ENCODE measurements at regions not wholly inside any gene's neighbourhood (a gene's known extent, or its start where the extent isn't known, plus 50 kb on each side); places are given as distances from the start of the nearest gene placed in this dataset.

DNA sequence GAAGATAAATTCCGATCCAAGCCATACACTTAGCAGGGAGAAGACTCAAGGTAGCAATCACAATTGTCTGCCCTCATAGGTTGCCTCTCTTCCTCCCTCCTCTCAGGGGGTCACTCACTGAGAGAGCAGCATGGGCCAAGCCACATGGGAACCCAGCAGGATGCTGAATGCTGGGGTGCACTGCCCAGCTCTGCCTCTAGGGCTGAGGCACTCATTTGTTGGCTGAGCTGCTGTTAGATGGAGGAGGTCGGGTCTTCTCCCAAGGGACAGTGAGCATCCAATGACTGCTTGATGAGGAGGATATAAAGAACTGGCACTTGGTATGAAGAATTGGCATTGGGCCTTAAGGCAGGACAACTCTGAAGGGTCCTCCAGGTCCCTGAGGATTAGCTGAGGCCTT lies 418.8 kb downstream of the SIPA1L2 start:
- TF ChIP-seq EGR1 (IDR thresholded peaks at IDR 0.05) (no peak), RAD21 (IDR thresholded peaks at IDR 0.05; ENCODE audit: low read depth) (no peak; the same call in 1 of the 2 replicates)

DNA sequence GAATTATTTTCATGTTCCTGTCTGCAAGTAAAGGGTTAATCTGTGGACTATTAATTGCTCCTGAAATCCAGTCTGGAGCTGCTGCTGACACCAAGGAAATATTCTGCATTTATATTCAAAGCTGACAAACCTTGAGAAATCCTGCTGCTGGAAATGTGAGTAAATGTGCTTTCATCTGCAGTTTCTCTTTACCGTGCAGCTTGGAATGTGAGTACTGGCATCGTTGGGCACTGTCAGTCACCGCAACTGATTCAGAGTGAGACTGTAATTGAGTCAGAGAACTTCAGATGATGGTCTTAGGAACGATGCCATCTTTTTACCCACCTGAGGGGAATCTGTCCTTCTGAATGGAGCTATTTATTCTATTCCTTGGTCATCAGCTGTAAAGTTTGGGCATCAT lies 420.6 kb downstream of the SIPA1L2 start:
- TF ChIP-seq, protein P1, sequence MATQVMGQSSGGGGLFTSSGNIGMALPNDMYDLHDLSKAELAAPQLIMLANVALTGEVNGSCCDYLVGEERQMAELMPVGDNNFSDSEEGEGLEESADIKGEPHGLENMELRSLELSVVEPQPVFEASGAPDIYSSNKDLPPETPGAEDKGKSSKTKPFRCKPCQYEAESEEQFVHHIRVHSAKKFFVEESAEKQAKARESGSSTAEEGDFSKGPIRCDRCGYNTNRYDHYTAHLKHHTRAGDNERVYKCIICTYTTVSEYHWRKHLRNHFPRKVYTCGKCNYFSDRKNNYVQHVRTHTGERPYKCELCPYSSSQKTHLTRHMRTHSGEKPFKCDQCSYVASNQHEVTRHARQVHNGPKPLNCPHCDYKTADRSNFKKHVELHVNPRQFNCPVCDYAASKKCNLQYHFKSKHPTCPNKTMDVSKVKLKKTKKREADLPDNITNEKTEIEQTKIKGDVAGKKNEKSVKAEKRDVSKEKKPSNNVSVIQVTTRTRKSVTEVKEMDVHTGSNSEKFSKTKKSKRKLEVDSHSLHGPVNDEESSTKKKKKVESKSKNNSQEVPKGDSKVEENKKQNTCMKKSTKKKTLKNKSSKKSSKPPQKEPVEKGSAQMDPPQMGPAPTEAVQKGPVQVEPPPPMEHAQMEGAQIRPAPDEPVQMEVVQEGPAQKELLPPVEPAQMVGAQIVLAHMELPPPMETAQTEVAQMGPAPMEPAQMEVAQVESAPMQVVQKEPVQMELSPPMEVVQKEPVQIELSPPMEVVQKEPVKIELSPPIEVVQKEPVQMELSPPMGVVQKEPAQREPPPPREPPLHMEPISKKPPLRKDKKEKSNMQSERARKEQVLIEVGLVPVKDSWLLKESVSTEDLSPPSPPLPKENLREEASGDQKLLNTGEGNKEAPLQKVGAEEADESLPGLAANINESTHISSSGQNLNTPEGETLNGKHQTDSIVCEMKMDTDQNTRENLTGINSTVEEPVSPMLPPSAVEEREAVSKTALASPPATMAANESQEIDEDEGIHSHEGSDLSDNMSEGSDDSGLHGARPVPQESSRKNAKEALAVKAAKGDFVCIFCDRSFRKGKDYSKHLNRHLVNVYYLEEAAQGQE (IDR thresholded peaks at IDR 0.05; ENCODE audit: low read depth) = no peak
- TF ChIP-seq EP300 (IDR thresholded peaks at IDR 0.05; ENCODE audit: borderline replicate concordance) (no peak), RAD21 (IDR thresholded peaks at IDR 0.05; ENCODE audit: low read depth) (no peak), CREB1 (IDR thresholded peaks at IDR 0.05; ENCODE audit: low read depth) (no peak), TEAD4 (IDR thresholded peaks at IDR 0.05) (no peak), EGR1 (IDR thresholded peaks at IDR 0.05) (no peak), TAF1 (IDR thresholded peaks at IDR 0.05; ENCODE audit: low read depth) (no peak), NFIC (IDR thresholded peaks at IDR 0.05) (no peak), YY1 (IDR thresholded peaks at IDR 0.05; ENCODE audit: low read depth) (no peak), CEBPB (IDR thresholded peaks at IDR 0.05) (no peak), ZBTB7A (IDR thresholded peaks at IDR 0.05; ENCODE audit: low read depth) (no peak), TCF12 (IDR thresholded peaks at IDR 0.05; ENCODE audit: low read depth) (no peak), FOXM1 (IDR thresholded peaks at IDR 0.05; ENCODE audit: borderline replicate concordance, low read depth) (no peak)
- TF ChIP-seq, protein P2, sequence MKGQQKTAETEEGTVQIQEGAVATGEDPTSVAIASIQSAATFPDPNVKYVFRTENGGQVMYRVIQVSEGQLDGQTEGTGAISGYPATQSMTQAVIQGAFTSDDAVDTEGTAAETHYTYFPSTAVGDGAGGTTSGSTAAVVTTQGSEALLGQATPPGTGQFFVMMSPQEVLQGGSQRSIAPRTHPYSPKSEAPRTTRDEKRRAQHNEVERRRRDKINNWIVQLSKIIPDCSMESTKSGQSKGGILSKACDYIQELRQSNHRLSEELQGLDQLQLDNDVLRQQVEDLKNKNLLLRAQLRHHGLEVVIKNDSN (IDR thresholded peaks at IDR 0.05) = no peak
- TF ChIP-seq, protein P3, sequence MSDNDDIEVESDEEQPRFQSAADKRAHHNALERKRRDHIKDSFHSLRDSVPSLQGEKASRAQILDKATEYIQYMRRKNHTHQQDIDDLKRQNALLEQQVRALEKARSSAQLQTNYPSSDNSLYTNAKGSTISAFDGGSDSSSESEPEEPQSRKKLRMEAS (IDR thresholded peaks at IDR 0.05) = no peak

DNA sequence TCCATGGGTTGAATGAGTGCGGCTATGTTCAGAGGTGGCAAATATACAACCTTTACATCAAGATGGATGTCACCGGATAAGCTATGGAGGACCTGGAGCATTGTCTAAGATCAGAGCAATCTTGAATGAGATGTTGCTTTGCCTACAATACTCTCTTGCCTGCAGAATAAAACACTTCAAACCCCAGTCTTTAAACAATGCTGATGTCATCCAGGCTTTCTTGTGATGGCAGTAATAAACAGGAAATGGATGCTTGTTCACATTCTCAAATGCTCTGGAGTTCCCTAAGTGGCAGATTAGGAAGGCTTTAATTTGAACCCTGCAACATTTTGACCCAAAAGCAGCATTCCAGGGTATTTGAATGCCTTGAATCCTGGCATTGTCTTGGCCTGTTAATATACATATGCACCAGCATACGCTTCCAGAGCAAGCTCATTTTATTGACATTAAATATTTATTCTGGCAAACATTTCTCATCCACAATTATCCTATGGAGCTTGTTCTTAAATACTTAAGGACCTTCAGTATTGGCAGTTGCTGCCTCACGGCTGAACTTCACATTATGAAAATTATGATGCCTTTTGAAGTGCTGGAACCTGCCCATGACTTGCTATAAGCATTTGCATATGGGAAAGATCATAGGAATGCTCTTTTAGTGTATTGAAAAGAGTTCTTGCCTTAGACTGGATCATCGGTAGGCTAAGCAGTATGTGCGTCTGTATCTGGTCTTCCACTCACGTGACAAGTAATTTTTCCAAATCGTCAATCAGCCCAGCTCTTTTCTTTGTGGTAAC lies 422.7 kb downstream of the SIPA1L2 start:
- TF ChIP-seq TCF12 (IDR thresholded peaks at IDR 0.05; ENCODE audit: low read depth) (no peak), YY1 (IDR thresholded peaks at IDR 0.05; ENCODE audit: low read depth) (no peak), CREB1 (IDR thresholded peaks at IDR 0.05; ENCODE audit: low read depth) (no peak), NFIC (IDR thresholded peaks at IDR 0.05) (no peak), FOXM1 (IDR thresholded peaks at IDR 0.05; ENCODE audit: borderline replicate concordance, low read depth) (no peak), TEAD4 (IDR thresholded peaks at IDR 0.05) (no peak), EGR1 (IDR thresholded peaks at IDR 0.05) (no peak), CEBPB (IDR thresholded peaks at IDR 0.05) (no peak), EP300 (IDR thresholded peaks at IDR 0.05; ENCODE audit: borderline replicate concordance) (no peak), TAF1 (IDR thresholded peaks at IDR 0.05; ENCODE audit: low read depth) (no peak), RAD21 (IDR thresholded peaks at IDR 0.05; ENCODE audit: low read depth) (no peak), ZBTB7A (IDR thresholded peaks at IDR 0.05; ENCODE audit: low read depth) (no peak)
- TF ChIP-seq, protein P2 (IDR thresholded peaks at IDR 0.05) = no peak
- TF ChIP-seq, protein P1 (IDR thresholded peaks at IDR 0.05; ENCODE audit: low read depth) = no peak
- TF ChIP-seq, protein P3 (IDR thresholded peaks at IDR 0.05) = no peak

DNA sequence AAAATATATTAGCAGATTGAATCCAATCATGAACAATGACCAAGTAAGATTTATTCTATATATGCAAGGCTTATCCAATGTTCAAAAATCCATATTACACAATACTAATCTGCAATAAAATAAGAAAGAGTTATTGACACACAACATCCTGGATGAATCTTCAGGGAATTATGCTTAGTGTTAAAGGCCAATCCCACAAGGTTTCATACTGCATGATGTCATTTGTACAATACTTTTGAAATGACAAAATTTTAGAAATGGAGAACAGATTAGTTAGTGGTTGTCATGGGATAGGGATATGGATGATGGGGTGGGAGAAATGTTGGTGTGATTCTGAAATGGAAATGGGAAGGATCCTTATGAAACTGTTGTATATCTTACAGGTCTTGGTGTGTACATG lies 425.7 kb downstream of the SIPA1L2 start:
- no peak for TF ChIP-seq EP300 (IDR thresholded peaks at IDR 0.05; ENCODE audit: borderline replicate concordance)
- no peak for TF ChIP-seq TAF1 (IDR thresholded peaks at IDR 0.05; ENCODE audit: low read depth)
- TF ChIP-seq RAD21 (IDR thresholded peaks at IDR 0.05; ENCODE audit: low read depth) = no peak
- no peak for TF ChIP-seq YY1 (IDR thresholded peaks at IDR 0.05; ENCODE audit: low read depth)
- TF ChIP-seq, protein P1 (IDR thresholded peaks at IDR 0.05; ENCODE audit: low read depth) = no peak
- TF ChIP-seq CREB1 (IDR thresholded peaks at IDR 0.05; ENCODE audit: low read depth) = no peak
